Gastroesophageal sphincter (tissue), 4 donors: ENCODE measurements at regions not wholly inside any gene's neighbourhood (a gene's known extent, or its start where the extent isn't known, plus 50 kb on each side); places are given as distances from the start of the nearest gene placed in this dataset.

Experiments used
- ATAC-seq: fragments of 150-250 bp; one replicate; pipeline ENCODE4 v1.9.1; 2016; ENCODE audit warnings: mild to moderate bottlenecking, moderate library complexity
- H3K27ac ChIP-seq, 4 donors: fragments of 200-600 bp; sonication (generic) in 3 of 4; 1 replicate in 3 of 4; 2 replicates in 1 of 4; pipeline ENCODE4 v1.5.1; 2016 to 2019
- H3K27me3 ChIP-seq: fragments of 200-600 bp; sonication (generic); one replicate; pipeline ENCODE4 v1.5.1; 2019
- H3K36me3 ChIP-seq, 2 donors: fragments of 200-600 bp; sonication (generic); one replicate each; pipeline ENCODE4 v1.5.1; 2019; ENCODE audit warnings: control low read depth in 1 of 2
- H3K4me1 ChIP-seq, 3 donors: fragments of 200-600 bp; sonication (generic); 1 replicate in 2 of 3; 2 replicates in 1 of 3; pipeline ENCODE4 v1.5.1; 2016 to 2019; ENCODE audit warnings: control low read depth in 2 of 3
- H3K4me3 ChIP-seq, 2 donors: fragments of 200-600 bp; sonication (generic); one replicate each; pipeline ENCODE4 v1.5.1; 2019; ENCODE audit warnings: mild to moderate bottlenecking in 1 of 2, moderate library complexity in 1 of 2
- H3K9me3 ChIP-seq, 3 donors: fragments of 200-600 bp; sonication (generic); one replicate each; pipeline ENCODE4 v1.5.1; 2017 to 2019; ENCODE audit warnings: control low read depth in 2 of 3
- CTCF ChIP-seq, 4 experiments: fragments of 200-600 bp in 2 of 4; fragments of 450-650 bp in 2 of 4; sonication (generic) in 1 of 4; IDR thresholded peaks; one replicate each; pipeline ENCODE4 v1.5.1; 2017 to 2019; ENCODE audit warnings: antibody characterized with exemption in 4 of 4, mild to moderate bottlenecking in 2 of 4, moderate library complexity in 2 of 4
- EP300 ChIP-seq: sonication (generic); formaldehyde crosslinking; IDR thresholded peaks from one replicate; pipeline ENCODE4 v1.6.1; 2017; ENCODE audit warnings: antibody characterized with exemption, mild to moderate bottlenecking
- POLR2A ChIP-seq, 2 donors: fragments of 450-650 bp; IDR thresholded peaks; one replicate each; pipeline ENCODE4 v1.6.1; 2017; ENCODE audit warnings: antibody characterized with exemption in 2 of 2, mild to moderate bottlenecking in 2 of 2, moderate library complexity in 1 of 2
- POLR2AphosphoS5 ChIP-seq: sonication (generic); formaldehyde crosslinking; IDR thresholded peaks from one replicate; pipeline ENCODE4 v1.6.1; 2017; ENCODE audit warnings: antibody characterized with exemption
- WGBS, 2 donors: methylation state at CpG; one replicate each; pipeline ENCODE4 v1.1.5; 2018; ENCODE audit warnings: low coverage in 1 of 2; 5-methylcytosine and 5-hydroxymethylcytosine counted together

- 80 to 83% methylated on average over 2 of the region's 2 CpGs for WGBS, 2 donors
These were observed 366.3 kb downstream of the RFPL4B start for GRCh38 chr6:112713402-112713801.

GRCh38 chr6:112717401-112717800, 370.3 kb downstream of the RFPL4B start:
- Histone ChIP-seq H3K4me1 (no peaks in the 10 kb centered on the region), H3K4me3 (no peak overlapping the region), H3K27ac (no peak overlapping the region), H3K27me3 (no peaks in the 10 kb centered on the region), H3K36me3 (no peaks in the 10 kb centered on the region), H3K9me3 (no peaks in the 10 kb centered on the region)
- TF ChIP-seq POLR2AphosphoS5, result no peak
- no peak for TF ChIP-seq EP300
- no peak for TF ChIP-seq CTCF (IDR thresholded peaks at IDR 0.05)
- no peak for TF ChIP-seq POLR2A (IDR thresholded peaks at IDR 0.05)
- 83 to 88% methylated on average over 3 of the region's 3 CpGs for WGBS, 2 donors
- ATAC-seq, result no peak

More at GRCh38 chr6:112713402-112713801, 366.3 kb downstream of the RFPL4B start:
- Histone ChIP-seq H3K36me3 (no peaks in the 10 kb centered on the region), H3K27me3 (no peaks in the 10 kb centered on the region), H3K4me3 (no peak overlapping the region), H3K27ac (no peak overlapping the region), H3K4me1 (no peaks in the 10 kb centered on the region), H3K9me3 (no peaks in the 10 kb centered on the region)
- TF ChIP-seq POLR2AphosphoS5 (no peak), CTCF (IDR thresholded peaks at IDR 0.05) (no peak), POLR2A (IDR thresholded peaks at IDR 0.05) (no peak), EP300 (no peak)
- ATAC-seq, result no peak

- no peak for TF ChIP-seq POLR2A (IDR thresholded peaks at IDR 0.05)
- TF ChIP-seq EP300, result no peak
- no peak for TF ChIP-seq POLR2AphosphoS5
- no peak for TF ChIP-seq CTCF (IDR thresholded peaks at IDR 0.05)
- H3K4me3 ChIP-seq, result no peak overlapping the region
- no peaks in the 10 kb centered on the region for H3K27me3 ChIP-seq
- H3K27ac ChIP-seq, result no peak overlapping the region
- H3K36me3 ChIP-seq, result no peaks in the 10 kb centered on the region
- WGBS, 2 donors, result 27 to 47% methylated on average over 2 of the region's 2 CpGs
- no peak for ATAC-seq
- no peaks in the 10 kb centered on the region for H3K4me1 ChIP-seq
- no peaks in the 10 kb centered on the region for H3K9me3 ChIP-seq
These were observed 370.7 kb downstream of the RFPL4B start for GRCh38 chr6:112717856-112718255.

GRCh38 chr6:112725541-112726085, 378.5 kb downstream of the RFPL4B start:
- Histone ChIP-seq H3K27me3 (no peaks in the 10 kb centered on the region), H3K4me1 (no peaks in the 10 kb centered on the region), H3K4me3 (no peak overlapping the region), H3K36me3 (no peaks in the 10 kb centered on the region), H3K9me3 (no peaks in the 10 kb centered on the region), H3K27ac (no peak overlapping the region)
- 81 to 93% methylated on average over 4 to 6 of the region's 6 CpGs for WGBS, 2 donors
- no peak for TF ChIP-seq POLR2AphosphoS5
- no peak for TF ChIP-seq POLR2A (IDR thresholded peaks at IDR 0.05)
- no peak for TF ChIP-seq EP300
- no peak for TF ChIP-seq CTCF (IDR thresholded peaks at IDR 0.05)
- ATAC-seq, result no peak

GRCh38 chr6:112735129-112735528, 388.0 kb downstream of the RFPL4B start:
- Histone ChIP-seq H3K9me3 (no peaks in the 10 kb centered on the region), H3K27ac (no peak overlapping the region), H3K4me1 (no peaks in the 10 kb centered on the region), H3K36me3 (no peaks in the 10 kb centered on the region), H3K27me3 (no peaks in the 10 kb centered on the region), H3K4me3 (no peak overlapping the region)
- TF ChIP-seq POLR2A (IDR thresholded peaks at IDR 0.05), result no peak
- no peak for TF ChIP-seq CTCF (IDR thresholded peaks at IDR 0.05)
- no peak for TF ChIP-seq POLR2AphosphoS5
- no peak for TF ChIP-seq EP300
- no peak for ATAC-seq
- 96 to 100% methylated on average over 1 of the region's 1 CpG for WGBS, 2 donors
